C1 segment of cervical spinal cord (tissue), 14 donors: ENCODE measurements at regions not wholly inside any gene's neighbourhood (a gene's known extent, or its start where the extent isn't known, plus 50 kb on each side); places are given as distances from the start of the nearest gene placed in this dataset.
"Not testable (repeated sequence)": the region's sequence is repeated elsewhere in the genome, so short reads cannot be mapped to it uniquely, and the experiment has no call there.

Source experiments
- DNase-seq, 14 donors: peaks; one replicate each; lab custom pipeline; 2025; lab: John Stamatoyannopoulos, UW

DNA sequence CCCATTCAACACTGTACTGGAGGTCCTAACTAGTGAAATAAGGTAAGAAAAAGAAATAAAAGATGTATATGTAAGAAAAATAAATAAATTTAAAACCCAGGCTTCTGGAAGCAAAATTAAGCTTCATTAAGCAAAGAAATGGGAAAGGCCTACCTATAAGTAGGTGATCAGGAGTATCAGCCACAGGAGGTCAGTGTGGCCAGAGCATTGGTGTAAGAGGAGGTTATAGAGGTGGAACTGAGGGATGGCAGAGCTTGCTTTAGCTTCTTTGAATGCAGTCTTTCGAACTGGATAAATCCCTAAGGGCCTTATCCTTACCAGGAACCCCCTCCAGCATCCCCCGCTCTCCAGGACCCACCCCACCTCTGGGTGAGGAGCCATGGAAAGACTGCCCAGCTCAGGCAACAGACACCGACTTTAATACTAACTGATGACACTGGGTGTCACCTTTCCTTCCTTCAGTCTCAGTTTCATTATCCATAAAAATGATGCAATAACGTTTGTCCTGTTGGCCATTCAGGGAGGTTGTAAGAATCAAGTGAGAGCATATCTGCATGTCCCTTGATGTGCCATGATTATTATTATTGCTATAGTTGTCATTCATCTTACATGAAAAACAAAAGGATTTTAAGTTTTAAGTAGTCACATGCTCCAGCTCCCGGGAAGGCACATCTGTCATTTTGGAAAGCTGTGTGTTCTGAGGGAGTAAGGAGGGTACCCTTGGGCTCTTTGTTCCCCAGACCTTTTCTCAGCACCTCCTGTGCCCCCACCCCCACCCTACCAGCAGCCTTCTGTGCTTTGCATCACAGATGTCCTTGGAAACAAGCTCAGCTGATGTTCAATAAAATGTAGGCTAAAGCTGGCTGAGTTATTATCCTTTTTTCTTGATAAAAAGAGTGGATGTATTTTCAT lies 50.8 kb upstream of the CTNNA1 start:
- DNase-seq: no peak

GRCh38 chr5:138701678-138702077 lies 51.5 kb upstream of the CTNNA1 start:
- no peak for DNase-seq

DNA sequence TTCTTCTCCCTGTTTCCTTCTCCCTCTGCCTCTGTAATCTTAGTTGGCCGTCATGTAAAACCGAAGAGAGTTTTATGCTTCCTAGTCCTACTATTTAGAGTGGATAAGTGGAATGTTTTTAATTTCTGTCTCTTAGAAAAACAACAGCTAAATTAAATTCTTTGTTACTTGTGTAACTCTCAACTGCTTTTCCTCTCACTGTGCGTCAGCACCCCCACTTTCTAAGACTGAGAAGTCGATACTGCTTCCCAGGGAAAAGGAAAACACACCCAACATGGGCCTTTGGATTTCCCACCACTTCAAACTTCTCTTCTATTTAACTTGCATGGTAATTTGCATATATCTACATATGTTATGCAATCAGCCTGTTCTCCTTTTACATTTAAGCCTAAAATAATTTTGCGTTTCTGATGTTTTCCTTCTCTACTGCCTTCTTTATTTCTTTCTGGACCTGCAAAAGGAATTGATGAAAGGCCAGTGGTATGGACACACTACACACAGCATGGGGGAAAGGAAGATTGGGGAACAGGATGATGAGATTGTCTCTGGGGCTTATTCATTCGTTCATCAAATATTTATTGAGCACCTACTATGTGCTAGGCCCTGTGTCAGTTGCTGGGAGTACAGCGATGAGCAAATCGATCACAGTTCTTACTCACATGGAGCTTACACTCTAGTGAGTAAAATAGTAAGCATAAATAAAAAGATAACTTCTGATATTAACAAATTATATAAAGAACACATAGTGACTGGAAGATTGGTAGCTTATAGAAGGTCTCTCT lies 52.5 kb upstream of the CTNNA1 start:
- DNase-seq: no peak

- DNase-seq: no peak
These were observed 53.7 kb upstream of the CTNNA1 start for GRCh38 chr5:138699482-138699881.

- no peak for DNase-seq
These were observed 54.5 kb upstream of the CTNNA1 start for GRCh38 chr5:138698713-138699112.

DNA sequence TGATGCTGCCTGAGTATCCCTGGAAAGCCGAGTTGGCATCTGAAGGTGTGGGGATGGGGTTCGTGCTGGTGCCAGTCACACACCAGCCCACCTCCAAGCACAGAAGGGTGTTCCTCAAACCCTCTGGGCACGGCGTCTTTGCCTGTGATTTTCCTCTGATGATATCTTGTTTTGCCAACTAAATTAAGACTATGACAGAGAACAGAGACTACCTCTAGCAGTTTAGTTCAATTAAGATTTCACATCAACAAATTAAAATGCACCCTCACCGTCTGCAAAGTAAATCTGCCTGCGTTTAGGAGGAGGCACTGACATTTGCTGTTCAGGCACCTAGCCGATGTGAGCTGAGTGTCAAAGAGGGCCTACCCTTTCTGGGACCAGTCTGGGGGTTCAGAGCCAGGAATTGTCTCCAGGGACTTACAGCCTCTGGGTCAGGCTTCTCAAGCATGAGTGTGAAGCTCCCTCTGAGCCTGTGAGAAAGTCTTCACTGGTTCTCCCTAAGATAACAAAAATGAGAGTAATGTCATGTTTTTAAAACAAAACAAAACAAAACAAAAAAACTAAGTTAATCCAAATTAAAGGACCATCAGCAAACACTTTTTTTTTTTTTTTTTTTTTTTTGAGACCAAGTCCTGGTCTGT lies 55.4 kb upstream of the CTNNA1 start:
- DNase-seq: no peak

DNA sequence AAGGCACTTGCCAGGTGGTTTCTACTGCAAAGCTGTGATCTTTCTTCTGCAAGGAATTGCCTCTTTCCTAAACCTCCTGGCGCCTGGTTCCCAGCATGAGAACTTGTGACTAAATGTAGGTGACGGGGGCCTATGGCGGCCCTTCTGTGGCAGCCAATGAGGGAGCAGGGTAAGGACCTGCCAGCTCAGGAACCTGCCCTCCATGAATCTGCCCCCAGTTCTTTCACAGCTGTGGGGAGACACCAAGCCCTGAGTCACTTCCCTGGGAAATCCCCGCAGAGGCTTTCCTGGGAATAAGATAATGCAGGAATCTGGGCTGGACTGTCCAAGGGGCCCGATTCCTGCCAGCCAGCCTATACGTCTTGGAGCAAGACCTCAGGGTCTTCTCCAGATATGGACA lies 56.7 kb upstream of the CTNNA1 start:
- no peak for DNase-seq

- DNase-seq: no peak
These were observed 57.4 kb upstream of the CTNNA1 start for GRCh38 chr5:138695781-138696180.

GRCh38 chr5:138694146-138694545 lies 59.1 kb upstream of the CTNNA1 start:
- DNase-seq: no peak

DNA sequence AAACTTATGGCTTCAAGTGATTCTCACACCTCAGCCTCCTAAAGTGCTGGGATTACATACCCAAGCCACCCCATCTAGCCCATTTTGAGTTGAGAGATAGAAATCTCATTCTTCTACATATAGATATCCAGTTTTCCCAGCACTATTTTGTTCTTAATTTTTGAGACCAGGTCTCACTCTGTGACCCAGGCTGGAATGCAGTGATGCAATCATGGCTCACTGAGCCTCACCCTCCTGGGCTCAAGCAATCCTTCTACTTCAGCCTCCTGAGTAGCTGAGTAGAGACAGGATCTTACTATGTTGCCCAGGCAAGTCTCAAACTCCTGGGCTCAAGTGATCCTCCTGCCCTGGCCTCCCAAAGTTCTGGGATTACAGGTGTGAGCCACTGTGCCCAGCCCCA lies 60.9 kb upstream of the CTNNA1 start:
- no peak for DNase-seq

DNA sequence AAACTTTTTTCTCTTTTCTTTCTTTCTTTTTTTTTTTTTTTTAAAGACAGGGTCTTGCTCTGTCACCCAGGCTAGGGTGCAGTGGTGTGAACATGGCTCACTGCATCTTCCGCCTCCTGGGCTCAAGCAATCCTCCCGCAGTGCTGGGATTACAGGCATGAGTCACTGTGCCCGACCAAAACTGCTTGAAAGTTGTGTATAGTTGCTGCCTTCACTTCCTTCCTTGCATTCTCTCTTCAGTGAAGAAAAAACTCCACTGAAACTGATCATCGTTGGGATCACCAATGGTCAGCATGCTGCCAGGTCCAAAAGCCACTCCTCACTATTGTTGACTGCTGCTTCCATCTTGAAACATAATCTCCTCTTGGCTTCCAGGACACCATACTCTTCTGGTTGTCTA lies 66.6 kb upstream of the CTNNA1 start:
- DNase-seq: no peak

- no peak for DNase-seq
These were observed 68.0 kb upstream of the CTNNA1 start for GRCh38 chr5:138685193-138685745.

- not testable (repeated sequence) for DNase-seq
These were observed 70.8 kb upstream of the CTNNA1 start for GRCh38 chr5:138682462-138682861.

- not testable (repeated sequence) for DNase-seq
These were observed 74.4 kb upstream of the CTNNA1 start for GRCh38 chr5:138678826-138679225.

DNA sequence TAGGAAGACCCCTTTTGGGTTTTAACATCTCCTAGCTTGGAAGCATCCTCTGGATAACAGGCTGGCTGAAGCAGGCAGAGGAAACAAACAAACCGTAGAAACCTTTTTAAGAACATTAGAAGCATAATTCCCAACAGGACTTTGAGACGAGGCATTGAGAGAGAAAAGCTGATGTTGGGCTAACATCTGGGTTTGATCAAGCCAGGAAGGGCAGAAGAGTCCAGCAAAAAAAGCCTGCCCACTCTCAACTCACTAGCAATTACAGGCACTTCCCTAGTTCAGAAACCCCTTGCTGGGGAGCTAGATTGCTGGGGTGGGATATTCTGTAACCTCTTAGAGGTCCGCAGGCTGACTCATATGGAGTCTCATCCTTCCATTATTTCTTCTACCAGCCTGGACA lies 75.4 kb upstream of the CTNNA1 start:
- DNase-seq: no peak

GRCh38 chr5:138676556-138677193 lies 76.5 kb upstream of the CTNNA1 start:
- DNase-seq: no peak

DNA sequence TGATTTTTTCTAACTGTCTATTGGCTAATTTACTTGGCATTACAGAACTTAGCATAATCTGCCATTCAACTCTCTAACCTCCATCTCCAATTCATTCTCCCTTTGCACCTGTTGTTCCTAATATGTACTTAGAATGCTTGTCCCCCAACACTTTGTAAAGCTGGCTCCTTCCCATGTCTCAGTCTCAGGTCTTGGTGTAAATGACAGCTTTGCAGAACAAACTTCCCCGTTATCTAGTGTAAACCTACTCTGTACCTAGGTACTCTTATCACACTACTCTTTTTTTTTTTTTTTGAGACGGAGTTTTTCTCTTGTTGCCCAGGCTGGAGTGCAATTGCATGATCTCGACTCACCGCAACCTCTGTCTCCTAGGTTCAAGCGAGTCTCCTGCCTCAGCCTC lies 77.2 kb upstream of the CTNNA1 start:
- DNase-seq: no peak

- DNase-seq: no peak
These were observed 84.5 kb upstream of the CTNNA1 start for GRCh38 chr5:138668451-138669380.

GRCh38 chr5:138667782-138668331 lies 85.4 kb upstream of the CTNNA1 start:
- not testable (repeated sequence) for DNase-seq

- no peak for DNase-seq
These were observed 86.9 kb upstream of the CTNNA1 start for GRCh38 chr5:138666226-138666742.
